A673 (cell line): ENCODE measurements at regions not wholly inside any gene's neighbourhood (a gene's known extent, or its start where the extent isn't known, plus 50 kb on each side); places are given as distances from the start of the nearest gene placed in this dataset.

Experiments
- BruUV-seq: library from RNA; stranded (reverse); fragments of 400-500 nt; replicated peaks from 2 replicates; lab custom pipeline; 2021; lab: Mats Ljungman, UMichigan
- CTCF ChIA-PET: fragments of 300-600 bp; sonication (Branson Sonifier 250); formaldehyde crosslinking; loops from one replicate; lab custom pipeline; 2022; ENCODE audit warnings: antibody characterized with exemption; lab: Charles Lee
- POLR2A ChIA-PET: fragments of 300-600 bp; sonication (Branson Sonifier 250); formaldehyde crosslinking; loops from one replicate; lab custom pipeline; 2022; ENCODE audit warnings: antibody characterized with exemption; ENCODE audit not compliant: low non-redundant PET; lab: Charles Lee
- DNase-seq: peaks from one replicate; pipeline ENCODE4 v3.0.0-alpha.2; 2015; ENCODE audit warnings: low spot score
- H3K27ac ChIP-seq: fragments of 200-600 bp; sonication (generic); 2 replicates; pipeline ENCODE4 v1.5.1; 2016; ENCODE audit warnings: mixed run types, low read depth, mild to moderate bottlenecking, mixed read lengths, antibody characterized with exemption, low read length; ENCODE audit not compliant: poor library complexity, severe bottlenecking
- H3K27me3 ChIP-seq: fragments of 200-600 bp; sonication (generic); replicated peaks from 2 replicates; pipeline ENCODE4 v1.6.1; 2017; ENCODE audit warnings: mixed run types, low read depth, mild to moderate bottlenecking, mixed read lengths, antibody characterized with exemption, low read length; ENCODE audit not compliant: insufficient read depth, poor library complexity
- H3K36me3 ChIP-seq: fragments of 200-600 bp; sonication (generic); 2 replicates; pipeline ENCODE4 v1.6.1; 2016; ENCODE audit warnings: mixed run types, mild to moderate bottlenecking, mixed read lengths, antibody characterized with exemption, low read length; ENCODE audit not compliant: insufficient read depth, poor library complexity, severe bottlenecking
- H3K4me1 ChIP-seq: fragments of 200-600 bp; sonication (generic); 2 replicates; pipeline ENCODE4 v1.6.1; 2017; ENCODE audit warnings: mixed run types, mild to moderate bottlenecking, mixed read lengths, antibody characterized with exemption, low read length; ENCODE audit not compliant: insufficient read depth, poor library complexity, severe bottlenecking
- H3K4me3 ChIP-seq: fragments of 200-600 bp; sonication (generic); 2 replicates; pipeline ENCODE4 v1.5.1; 2016; ENCODE audit warnings: low read depth, mixed run types, mild to moderate bottlenecking, mixed read lengths, low read length; ENCODE audit not compliant: poor library complexity, severe bottlenecking
- H3K9me3 ChIP-seq: fragments of 200-600 bp; sonication (generic); 2 replicates; pipeline ENCODE4 v1.6.1; 2016; ENCODE audit warnings: mixed run types, low read depth, mild to moderate bottlenecking, mixed read lengths, antibody characterized with exemption, low read length; ENCODE audit not compliant: poor library complexity, severe bottlenecking
- EZH2 ChIP-seq: fragments of 200-600 bp; sonication (generic); IDR thresholded peaks from 2 replicates; pipeline ENCODE4 v1.6.1; 2017; ENCODE audit warnings: borderline replicate concordance, low read depth, mild to moderate bottlenecking, mixed read lengths, antibody characterized with exemption, low read length; ENCODE audit not compliant: poor library complexity, severe bottlenecking
- intact Hi-C: fragments of 100-400 bp; cut with micrococcal nuclease; formaldehyde crosslinking; loops from one replicate; pipeline ENCODE4 v1.10.0; 2022; ENCODE audit not compliant: unreplicated experiment
- TF ChIP-seq, protein P1 (sequence below): fragments of 300-800, 200-600 bp; sonication (generic); conservative IDR thresholded peaks from 2 replicates; pipeline ENCODE4 v1.5.1; 2017; ENCODE audit warnings: low read depth, mild to moderate bottlenecking, antibody characterized with exemption, low read length, moderate library complexity, mixed read lengths

DNA sequence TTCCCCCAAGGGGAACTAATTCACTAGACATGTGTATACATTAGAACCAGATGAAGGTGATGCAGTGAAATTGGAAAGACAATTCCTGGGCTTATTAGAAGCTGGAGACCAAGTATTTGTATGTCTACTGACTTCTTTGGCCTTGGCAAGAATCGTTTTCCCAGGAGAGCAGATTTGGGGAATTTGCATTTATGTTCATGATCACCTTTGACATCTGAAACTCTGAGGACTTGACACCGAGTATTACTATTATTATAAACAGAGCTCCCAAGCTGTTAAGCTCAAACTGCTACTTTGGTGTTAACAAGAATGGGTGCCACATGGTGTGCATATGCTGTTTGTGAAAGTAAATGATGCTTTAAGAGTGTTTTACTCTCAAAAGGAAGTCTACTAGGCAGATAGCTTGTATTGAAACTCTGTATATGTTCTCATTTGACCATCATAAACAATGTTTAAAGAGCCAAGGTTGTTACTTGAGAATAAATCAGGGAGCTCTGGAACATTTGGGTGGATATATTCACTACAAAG, 519.8 kb upstream of the GOLIM4 start:
- no peak for DNase-seq
- no TSS peak for BruUV-seq
- TF ChIP-seq, protein P1, sequence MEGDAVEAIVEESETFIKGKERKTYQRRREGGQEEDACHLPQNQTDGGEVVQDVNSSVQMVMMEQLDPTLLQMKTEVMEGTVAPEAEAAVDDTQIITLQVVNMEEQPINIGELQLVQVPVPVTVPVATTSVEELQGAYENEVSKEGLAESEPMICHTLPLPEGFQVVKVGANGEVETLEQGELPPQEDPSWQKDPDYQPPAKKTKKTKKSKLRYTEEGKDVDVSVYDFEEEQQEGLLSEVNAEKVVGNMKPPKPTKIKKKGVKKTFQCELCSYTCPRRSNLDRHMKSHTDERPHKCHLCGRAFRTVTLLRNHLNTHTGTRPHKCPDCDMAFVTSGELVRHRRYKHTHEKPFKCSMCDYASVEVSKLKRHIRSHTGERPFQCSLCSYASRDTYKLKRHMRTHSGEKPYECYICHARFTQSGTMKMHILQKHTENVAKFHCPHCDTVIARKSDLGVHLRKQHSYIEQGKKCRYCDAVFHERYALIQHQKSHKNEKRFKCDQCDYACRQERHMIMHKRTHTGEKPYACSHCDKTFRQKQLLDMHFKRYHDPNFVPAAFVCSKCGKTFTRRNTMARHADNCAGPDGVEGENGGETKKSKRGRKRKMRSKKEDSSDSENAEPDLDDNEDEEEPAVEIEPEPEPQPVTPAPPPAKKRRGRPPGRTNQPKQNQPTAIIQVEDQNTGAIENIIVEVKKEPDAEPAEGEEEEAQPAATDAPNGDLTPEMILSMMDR = no peak
- no peak for TF ChIP-seq EZH2
- H3K9me3 ChIP-seq = no peaks in the 10 kb centered on the region
- POLR2A ChIA-PET = no interaction called here
- CTCF ChIA-PET = no interaction called here
- peaks cover 39% of the 10 kb centered on the region for H3K27me3 ChIP-seq
- H3K4me1 ChIP-seq = no peaks in the 10 kb centered on the region
- no peak overlapping the region for H3K4me3 ChIP-seq
- intact Hi-C loops = no loop called here
- H3K36me3 ChIP-seq = no peaks in the 10 kb centered on the region
- no peak overlapping the region for H3K27ac ChIP-seq

DNA sequence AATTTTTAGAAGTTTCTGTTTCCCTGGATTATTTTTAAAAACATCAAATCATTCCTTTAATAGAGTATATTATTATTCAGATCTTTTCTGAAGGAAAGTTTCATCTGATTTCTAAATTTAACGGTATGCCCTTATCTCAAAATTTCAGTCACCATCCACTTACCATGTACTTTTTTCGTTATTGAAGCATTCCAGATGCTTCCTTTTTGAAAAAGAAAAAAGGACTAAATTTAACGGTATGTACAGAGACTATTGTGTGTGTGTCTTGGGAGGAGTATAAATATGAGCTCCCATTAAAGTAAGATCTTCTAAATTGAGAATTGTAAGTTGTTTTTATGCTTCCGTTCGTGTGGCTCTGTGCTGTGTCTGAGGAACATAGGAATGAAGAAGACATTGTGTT, 517.4 kb upstream of the GOLIM4 start:
- H3K4me1 ChIP-seq = no peaks in the 10 kb centered on the region
- ChIA-PET POLR2A (no interaction called here), CTCF (no interaction called here)
- no peak overlapping the region for H3K27ac ChIP-seq
- H3K36me3 ChIP-seq = no peaks in the 10 kb centered on the region
- intact Hi-C loops = no loop called here
- TF ChIP-seq, protein P1 = no peak
- TF ChIP-seq EZH2 = no peak
- DNase-seq = no peak
- BruUV-seq = no TSS peak
- peaks cover 44% of the 10 kb centered on the region for H3K27me3 ChIP-seq
- H3K4me3 ChIP-seq = no peak overlapping the region
- H3K9me3 ChIP-seq = no peaks in the 10 kb centered on the region

DNA sequence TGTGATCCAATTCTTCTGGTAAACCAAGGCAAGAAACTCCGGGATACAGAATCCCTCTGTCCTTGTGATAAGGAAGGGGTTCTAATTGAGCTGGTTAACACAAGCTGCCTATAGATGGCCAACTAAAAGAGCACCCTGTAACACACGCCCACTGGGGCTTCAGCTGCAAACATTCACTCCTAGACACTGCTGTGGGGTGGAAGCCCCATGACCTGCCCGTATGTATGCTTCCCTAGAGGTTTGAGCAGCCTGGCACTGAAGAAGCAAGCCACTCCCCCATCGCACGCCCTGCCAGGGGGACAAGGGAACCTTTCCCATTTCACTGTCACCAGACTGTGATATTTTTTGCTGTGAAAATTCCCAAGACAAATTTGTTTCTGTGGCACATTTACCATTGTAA, 516.9 kb upstream of the GOLIM4 start:
- Histone ChIP-seq H3K27ac (no peak overlapping the region), H3K36me3 (no peaks in the 10 kb centered on the region), H3K9me3 (no peaks in the 10 kb centered on the region), H3K4me3 (no peak overlapping the region), H3K4me1 (no peaks in the 10 kb centered on the region), H3K27me3 (peaks cover 42% of the 10 kb centered on the region)
- intact Hi-C loops = no loop called here
- ChIA-PET POLR2A (no interaction called here), CTCF (no interaction called here)
- BruUV-seq = no TSS peak
- DNase-seq = no peak
- no peak for TF ChIP-seq EZH2
- TF ChIP-seq, protein P1 = no peak
